Stimulated activated CD4-positive, alpha-beta T cell treated with anti-CD3 and anti-CD28 coated beads, Interleukin-4, amount 100 ng/mL, for 4 hours (primary cell): ENCODE measurements at regions not wholly inside any gene's neighbourhood (a gene's known extent, or its start where the extent isn't known, plus 50 kb on each side); places are given as distances from the start of the nearest gene placed in this dataset.

Source experiments
- DNase-seq, 2 experiments: peaks; one replicate each; pipeline ENCODE4 v3.0.0-alpha.2; 2020

DNA sequence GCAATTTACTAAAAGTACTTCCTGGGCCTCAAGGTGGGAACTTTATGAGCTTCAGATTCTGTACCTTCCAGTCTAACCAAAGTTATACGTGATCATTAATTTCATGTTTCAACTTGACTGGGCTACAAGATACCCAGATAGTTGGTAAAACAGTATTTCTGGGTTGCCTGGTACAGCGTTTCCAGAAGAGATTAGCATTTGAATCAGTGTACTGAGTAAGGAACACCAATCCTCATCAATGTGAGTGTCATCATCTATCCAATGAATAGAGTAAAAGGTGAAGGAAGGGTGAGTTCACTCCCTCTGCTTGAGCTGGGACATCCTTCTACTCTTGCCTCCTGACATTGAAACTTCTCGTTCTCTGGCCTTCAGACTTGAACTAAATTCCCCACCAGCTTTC, 274.5 kb upstream of the ID2 start:
- no peak for DNase-seq

DNA sequence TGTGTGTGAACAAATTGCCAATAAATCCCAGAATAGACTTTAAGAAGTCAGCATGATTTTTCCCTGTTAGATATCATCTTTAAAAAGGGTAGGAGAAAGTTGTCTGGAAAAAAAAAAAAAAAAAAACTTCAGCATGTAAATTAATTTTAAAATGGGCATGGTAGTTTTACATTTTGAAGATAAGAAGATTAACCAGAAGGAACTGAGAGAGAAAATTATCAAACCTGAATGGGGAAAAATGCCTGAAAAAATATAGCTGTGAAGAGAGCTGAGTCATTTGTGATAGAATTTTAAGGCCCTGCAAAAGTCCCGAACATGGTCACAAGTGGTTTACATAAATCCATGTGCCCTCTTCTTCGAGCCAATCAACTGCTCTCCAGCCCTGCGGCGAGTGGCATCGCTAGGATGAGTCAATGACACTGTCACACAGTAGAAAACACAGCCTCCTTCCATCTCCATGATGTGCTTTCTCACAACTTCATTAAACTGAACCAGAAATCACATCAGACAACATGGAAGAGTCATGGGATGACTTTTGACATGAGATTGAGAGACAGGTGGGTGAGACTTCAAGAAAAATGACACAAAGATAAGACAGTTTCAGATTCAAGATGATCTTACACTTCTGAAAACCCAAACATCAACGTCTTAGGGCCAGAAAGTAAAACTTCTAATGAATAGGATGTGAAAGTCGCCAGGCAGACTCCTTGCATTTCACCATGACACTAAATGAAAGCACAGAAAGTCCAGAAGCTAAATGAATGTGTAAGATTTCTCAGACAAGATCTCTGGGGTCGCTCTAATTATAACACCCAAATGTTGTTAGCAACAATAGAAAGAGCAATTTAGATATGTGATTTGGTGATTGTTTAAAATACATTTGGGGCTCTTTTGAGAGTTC, 273.0 kb upstream of the ID2 start:
- peak; percentile 33 to 62 for DNase-seq

GRCh38 chr2:8409461-8410260, 272.2 kb upstream of the ID2 start:
- no peak for DNase-seq

DNA sequence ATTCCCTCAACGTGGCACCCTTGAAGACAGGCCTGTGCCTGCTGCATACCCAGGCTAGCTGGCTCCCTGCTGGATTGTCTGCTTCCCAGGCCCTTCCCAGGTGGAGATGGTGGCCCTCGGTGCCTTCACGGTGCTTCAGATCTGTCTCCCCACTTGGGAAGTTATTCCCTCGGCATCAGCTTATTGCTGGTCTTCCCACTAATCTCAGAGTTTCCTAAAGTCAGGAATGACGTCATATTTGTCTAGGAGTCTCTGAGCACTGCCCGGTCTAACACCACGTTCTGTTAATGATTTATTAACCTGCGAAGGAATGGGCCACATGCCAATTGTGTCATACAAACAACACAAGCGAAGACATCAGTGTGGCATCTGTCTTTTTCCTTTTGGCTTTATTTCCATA, 269.8 kb upstream of the ID2 start:
- DNase-seq: no peak

DNA sequence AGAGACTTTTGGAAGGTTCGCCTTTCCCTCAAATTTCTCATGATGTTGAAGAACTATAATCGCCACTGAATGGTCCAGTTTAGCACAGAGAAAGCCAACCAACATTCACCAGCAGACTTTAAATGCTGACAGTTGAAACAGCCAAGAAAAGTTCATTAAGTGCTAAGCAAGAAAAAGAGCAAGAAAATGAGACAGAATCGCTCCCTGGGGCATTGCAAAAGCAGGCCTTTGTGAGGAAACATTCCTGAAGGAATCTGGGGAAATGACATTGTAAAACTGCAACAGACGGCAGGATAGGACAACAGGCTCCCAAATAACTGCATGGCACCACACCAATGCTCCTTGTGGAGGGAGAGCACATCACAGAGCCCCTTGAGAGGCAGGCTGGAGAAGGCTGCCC, 269.3 kb upstream of the ID2 start:
- DNase-seq: no peak

GRCh38 chr2:8413589-8414135, 268.2 kb upstream of the ID2 start:
- no peak for DNase-seq

GRCh38 chr2:8414946-8415879, 266.6 kb upstream of the ID2 start:
- DNase-seq: no peak

DNA sequence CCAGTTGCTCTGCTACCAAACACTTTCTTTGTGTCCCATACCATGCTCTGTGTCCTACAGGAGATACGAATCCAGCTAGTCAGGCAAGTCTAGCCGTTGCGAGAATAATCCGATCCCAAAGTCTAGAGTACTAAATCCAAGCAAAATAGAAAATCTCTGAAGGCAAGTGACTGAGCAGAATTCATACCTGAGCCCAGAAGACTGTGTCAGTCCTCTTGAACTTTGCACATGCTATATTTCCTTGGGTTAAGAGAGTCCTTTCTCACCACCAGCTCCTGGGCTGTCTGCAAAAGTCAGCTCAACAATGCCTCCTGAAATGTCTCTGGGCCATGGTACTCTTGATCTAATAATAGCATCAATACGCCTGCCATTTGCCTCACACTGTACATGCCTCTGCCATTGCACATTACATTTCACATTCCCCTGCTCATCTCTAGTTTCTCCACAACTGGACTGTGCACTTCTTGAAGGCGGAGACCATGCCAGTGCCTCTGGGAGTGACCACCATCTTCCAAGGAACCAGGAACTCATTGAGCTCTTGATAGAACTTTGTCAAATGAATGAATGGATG, 265.8 kb upstream of the ID2 start:
- DNase-seq: no peak

GRCh38 chr2:8416849-8417832, 264.7 kb upstream of the ID2 start:
- DNase-seq: no peak

DNA sequence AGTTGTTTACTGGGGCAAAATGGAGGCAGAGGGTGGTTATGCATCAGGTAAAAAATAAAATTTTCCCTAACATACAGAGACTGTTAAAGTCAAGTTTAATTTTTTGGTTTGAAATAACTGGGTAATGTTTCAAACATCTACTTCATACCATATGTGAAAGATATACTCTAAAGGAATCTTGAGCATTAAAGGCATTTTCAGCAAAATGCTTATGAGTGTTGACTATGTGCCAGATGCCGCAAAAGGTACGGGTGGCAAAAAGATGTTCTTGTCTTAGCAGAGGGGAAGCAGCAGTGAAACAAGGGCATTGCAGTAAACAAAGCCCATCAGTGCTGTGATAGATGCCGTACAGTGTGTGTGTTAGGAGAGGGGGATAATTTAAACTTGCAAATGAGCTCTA, 263.1 kb upstream of the ID2 start:
- DNase-seq: no peak

GRCh38 chr2:8421658-8422449, 260.0 kb upstream of the ID2 start:
- DNase-seq: no peak

- DNase-seq: no peak
Observed at GRCh38 chr2:8422450-8422800, 259.4 kb upstream of the ID2 start.

DNA sequence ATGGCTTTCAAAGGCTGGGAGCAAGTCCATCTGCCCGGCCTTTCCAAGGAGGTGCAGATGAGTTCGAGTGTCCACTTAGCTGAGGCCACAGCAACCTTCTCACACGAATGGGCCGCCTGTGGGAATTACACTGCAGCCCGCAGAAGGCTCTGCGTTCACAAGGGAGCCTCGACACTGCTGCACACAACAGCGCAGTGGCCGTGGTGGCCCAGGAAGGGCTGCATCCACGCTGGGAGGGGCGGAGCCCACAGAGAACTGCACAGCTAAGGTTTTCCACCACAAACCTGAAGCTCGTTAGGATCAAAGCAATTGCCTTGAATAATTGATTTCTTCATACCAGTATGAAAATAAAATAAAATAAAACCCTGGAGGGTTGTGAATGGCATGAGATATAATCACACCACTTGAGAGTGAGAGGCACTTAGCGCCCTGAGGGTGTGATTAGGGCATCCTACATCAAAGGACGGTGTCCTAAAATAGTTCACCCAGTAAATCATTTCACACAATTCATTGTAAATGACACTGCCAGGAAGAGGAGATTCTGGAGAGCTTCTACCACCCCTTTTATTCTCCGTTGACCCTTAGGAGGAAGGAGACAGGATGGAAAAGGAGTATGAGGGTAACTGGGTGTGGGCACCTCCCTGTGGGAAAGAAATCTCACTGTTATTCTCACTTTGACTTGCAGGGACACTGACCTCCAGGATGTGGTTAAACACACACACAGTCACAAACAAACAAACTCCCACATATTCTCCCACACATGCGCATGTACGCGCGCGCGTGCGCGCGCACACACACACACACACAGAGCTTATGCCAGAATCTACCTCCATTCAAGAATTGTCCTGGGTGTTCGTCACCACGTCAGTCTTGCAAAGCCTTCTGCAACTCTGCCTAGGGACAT, 256.6 kb upstream of the ID2 start:
- no peak for DNase-seq

GRCh38 chr2:8426550-8426949, 255.3 kb upstream of the ID2 start:
- no peak for DNase-seq

DNA sequence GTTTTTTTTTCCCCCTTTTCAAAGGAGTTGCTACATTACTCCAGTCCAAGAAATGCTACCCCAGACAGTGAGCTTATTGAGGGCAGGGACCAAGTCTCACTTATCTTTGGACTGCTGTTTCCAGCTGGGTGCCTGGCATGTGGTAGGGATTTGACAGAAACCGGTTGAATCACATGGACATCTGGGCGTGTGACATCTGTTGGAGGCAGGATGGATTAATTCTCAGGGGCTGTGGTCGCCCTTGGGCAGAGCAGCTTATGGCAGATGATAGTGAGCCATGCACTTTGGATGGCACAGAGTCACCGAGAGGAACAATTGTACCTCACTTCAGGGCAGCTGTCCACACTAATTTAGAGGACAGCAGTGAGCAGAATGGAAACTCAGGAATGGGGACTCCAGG, 254.6 kb upstream of the ID2 start:
- no peak for DNase-seq

GRCh38 chr2:8430628-8431027, 251.2 kb upstream of the ID2 start:
- DNase-seq: no peak

GRCh38 chr2:8431446-8432125, 250.3 kb upstream of the ID2 start:
- DNase-seq: no peak

GRCh38 chr2:8432706-8433336, 249.0 kb upstream of the ID2 start:
- DNase-seq: no peak
